Brain pericyte (primary cell): ENCODE measurements at regions not wholly inside any gene's neighbourhood (a gene's known extent, or its start where the extent isn't known, plus 50 kb on each side); places are given as distances from the start of the nearest gene placed in this dataset.

ENCODE experiments used
- DNase-seq: peaks from one replicate; pipeline ENCODE4 v3.0.0-alpha.2; 2012; ENCODE audit warnings: low read depth, low spot score

GRCh38 chr11:111095327-111095726 is 150.2 kb upstream of the POU2AF2 start:
- no peak for DNase-seq

GRCh38 chr11:111093061-111093460 is 152.5 kb upstream of the POU2AF2 start:
- DNase-seq, result no peak

DNA sequence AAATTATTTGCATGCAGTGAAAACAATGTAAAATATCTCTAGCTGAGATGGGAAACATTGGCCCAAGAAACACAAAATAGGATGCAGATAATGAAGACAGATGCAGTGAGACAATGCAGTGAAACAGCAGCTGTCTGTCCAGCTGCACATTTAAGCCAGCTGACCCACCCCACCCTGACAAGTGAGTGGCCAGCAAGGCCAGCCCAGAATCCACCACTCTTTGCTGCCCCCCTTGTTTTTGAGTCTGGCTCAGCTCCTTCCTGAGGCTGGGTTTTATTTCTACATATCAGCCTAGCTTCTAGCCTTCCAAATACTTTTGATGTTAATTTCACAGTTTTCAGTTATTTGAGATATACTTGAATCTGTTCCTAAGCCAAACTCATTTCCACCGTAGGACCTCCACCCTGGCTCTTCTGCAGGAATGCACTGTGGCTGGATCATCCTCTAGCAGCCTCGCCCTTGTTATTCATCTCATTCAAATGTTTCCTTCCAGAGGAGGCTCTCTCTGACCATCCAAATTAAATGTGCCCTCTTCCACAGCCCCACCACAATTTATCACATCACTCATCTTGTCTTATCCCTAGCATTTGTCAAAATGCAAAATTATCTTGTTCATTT is 154.1 kb upstream of the POU2AF2 start:
- DNase-seq, result no peak

DNA sequence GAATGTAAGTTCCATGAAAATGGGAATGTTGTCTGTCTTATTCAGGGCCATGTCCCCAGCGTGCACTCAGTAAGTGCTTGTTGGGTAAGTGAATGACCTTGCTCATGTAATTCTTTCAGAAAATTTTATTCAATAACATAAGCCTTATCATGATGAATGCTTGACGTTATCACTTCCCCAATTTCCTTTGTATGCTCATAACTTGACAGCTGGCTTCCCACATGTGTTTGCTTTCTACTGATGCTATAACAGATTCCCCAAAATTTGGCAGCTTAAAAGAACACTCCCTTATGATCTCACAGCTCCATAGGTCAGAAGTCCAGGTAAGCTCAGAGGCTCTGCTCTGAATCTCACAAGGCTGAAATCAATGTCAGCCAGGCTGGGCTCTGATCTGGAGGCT is 155.8 kb upstream of the POU2AF2 start:
- DNase-seq, result no peak

DNA sequence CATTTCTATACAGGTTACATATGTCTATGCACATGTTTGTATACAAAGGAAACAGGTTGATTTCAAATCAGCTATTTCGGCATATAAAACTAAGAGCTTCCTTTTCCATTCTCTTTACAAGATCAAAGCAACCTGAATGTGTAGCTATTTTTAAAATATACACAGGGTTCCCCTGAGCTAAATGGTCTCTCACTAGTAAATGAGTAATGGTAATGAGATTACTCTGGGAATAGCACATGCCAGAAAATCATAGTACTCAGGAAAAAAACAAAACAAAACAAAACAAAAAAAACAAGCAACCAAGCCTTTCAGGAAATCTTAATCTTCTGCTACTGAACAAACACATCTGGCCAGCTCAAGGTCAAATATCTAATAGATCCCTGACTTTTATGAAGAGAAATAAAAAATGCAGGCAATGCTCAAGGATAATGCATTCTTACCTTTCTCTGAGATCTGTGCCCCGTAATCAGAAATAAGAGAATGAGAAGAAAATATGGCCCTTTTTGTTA is 156.6 kb upstream of the POU2AF2 start:
- no peak for DNase-seq

DNA sequence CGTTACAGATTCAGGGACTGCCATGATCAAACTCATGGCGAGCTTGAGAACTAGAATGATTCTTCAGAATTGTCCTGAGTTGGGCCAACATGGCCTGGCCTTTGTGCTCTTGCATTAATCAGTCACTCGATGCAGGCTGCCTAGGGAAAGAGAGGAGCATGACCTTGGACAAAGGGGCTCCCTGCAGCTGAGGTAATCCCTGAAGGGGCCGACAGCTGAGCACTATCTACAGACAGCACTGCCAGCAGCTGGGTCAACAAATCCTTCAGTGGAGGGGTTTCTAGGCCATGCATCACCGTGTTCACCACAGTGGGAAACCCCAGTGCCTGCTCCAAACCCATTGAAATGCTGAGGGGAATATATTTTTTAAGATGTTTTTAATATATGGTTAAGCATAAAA is 159.5 kb upstream of the POU2AF2 start:
- peak; percentile 65 for DNase-seq

GRCh38 chr11:111082664-111083063 is 162.9 kb upstream of the POU2AF2 start:
- DNase-seq, result no peak

DNA sequence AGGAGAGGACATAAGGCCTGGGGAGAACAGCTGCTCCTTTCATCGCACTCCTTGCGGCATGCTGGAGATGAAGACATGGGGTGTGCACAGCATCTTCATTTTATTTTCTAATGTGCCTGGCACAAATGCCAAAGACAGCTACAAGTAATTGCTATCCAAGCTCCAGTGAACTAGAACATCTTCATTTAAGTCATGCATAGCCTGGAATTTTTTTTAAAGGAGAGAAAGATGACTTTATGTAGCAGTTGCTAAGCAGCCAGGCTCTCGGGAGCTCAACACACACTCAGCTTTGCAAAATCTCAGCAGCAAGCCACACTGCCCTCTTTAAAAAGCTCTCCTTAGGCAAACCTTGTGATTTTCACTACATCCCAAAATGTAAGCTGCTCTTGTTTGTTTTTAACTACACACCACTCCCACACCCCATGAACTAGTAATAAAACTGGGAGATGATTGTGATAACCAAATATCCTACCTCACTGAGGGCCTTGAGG is 164.5 kb upstream of the POU2AF2 start:
- DNase-seq, result no peak

DNA sequence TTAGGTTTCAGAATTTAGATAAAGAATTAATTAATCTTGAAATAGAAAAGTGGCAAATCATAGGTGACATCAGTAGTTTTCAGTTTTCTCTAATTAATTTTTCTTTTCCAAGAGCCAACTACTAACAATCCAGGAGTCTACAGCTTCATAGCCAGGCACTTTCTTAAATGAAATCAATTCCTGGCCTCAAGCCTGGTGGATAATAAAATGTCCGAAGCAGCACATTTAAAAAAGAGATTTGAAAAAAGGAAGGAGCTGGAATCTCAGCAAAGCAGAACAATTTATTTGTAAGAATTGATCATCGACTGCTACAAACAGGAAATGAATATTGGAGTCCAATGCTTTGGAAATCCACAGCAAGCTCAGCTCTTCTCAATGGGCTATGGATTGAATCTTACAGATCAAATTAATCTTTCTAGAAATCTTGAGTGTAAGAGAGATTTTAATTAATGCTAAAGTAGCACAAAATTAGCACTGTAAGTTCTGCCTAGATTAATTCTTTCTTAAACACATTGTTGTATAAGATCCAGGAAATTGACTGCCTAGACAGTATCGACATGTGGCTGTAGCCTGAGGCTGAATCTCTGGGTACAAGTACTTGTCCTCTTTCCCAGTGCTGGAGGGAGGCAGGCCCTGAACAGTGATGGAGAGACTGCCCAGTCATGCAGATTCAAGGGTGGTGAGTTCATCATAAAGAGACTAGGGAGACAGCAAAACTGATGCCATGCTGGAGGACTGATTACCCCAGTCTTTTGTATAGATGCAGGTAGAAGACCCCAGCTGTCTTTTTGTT is 167.8 kb upstream of the POU2AF2 start:
- no peak for DNase-seq

- peak; percentile 65 for DNase-seq
Observed at GRCh38 chr11:111069066-111069465, 176.5 kb upstream of the POU2AF2 start.

- DNase-seq, result no peak
Observed at GRCh38 chr11:111067994-111068393, 177.5 kb upstream of the POU2AF2 start.

DNA sequence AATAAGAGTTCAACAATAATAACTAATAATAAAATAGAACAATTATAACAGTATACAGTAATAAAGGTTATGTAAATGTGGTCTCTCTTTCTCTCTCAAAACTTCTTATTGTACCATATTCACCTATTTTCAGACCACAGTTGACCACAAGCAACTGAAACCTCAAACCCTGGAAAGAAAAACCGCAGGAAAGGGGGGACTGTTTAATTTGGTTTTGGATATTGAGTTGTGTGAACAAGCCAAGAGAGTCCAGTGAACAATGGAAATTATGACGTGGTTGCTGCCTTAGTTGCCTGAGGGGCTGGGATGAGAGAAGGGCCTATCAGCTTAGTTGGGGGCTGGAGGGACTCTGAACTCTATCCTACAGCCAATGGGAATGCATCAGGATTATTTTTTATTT is 178.7 kb upstream of the POU2AF2 start:
- DNase-seq, result no peak

DNA sequence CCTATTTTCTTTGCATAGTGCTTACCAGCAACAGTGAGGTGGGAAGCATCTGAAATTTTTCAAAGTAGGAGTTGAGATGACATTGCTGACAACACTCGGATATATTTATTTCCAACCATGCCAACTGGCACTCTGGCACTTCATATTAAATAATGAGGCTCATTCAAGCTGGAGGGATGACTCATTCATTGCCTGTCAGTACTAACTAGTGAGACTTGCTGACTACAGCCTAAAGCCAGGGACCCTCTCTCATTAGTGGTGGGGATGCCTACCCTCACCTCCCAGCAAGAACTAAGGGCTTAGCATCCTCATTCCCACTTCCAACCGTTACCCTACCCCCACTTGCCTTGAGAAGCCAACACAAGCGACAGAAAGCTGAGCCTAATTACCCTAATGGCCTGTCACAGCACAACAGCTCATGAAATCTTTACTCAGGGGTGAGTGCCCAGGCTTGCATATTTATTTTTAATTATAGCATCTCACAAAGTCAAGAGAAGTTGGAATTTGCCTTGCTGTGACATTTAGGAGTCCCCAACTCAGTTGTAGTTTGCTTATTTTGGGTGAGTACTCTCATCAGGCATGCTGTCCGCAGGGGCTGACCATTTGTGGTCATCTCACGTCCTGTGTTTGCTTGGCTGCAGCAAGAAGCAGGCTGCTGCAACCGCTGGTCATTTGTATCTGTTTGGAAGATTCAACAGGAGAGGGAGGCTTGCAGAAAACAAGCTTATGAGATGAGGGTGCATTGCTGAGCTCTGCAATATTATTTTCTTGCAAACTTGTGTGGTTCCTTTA is 181.6 kb upstream of the POU2AF2 start:
- no peak for DNase-seq

DNA sequence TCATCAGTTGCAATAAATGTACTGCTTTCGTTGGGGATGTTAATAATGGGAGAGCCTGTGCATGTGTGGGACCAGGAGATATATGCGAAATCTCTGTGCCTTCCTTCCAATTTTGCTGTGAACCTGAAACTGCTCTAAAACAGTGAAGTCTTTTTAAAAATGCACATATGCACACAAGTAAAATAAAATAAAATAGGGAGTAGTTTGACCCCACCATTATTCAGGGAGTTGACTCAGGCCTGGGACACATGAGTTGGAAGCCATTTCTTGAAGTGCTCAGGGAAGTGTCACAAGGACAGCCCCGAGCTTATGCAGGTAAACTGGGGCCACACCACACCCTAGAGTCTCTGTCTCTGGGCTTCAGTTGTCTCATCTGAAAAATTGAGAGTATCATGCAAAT is 183.1 kb upstream of the POU2AF2 start:
- DNase-seq, result no peak

GRCh38 chr11:111059726-111060125 is 185.8 kb upstream of the POU2AF2 start:
- no peak for DNase-seq

- no peak for DNase-seq
Observed at GRCh38 chr11:111049131-111049530, 196.4 kb upstream of the POU2AF2 start.

- no peak for DNase-seq
Observed at GRCh38 chr11:111047374-111047773, 198.2 kb upstream of the POU2AF2 start.

DNA sequence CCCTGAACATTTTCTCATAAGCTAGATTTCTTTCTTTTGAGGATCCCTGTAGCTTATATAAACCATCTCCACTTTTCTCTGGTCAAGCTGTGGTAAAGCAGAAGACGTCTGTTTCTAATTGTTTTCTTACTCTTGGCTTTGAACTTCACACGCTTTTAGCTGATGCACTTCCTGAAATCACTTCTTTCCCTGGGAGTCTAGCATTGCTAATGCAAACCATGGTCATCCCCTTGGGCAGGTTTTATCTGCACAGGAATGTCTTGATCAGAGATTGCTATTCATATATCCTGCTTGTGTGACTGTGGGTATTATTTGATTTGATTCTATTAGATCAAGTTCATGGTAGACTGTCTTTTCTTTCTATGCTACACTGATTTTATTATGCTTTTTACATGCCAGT is 199.2 kb upstream of the POU2AF2 start:
- DNase-seq, result no peak

- DNase-seq, result no peak
Observed at GRCh38 chr11:111045874-111046273, 199.7 kb upstream of the POU2AF2 start.

GRCh38 chr11:111045407-111045803 is 200.1 kb upstream of the POU2AF2 start:
- DNase-seq, result no peak

GRCh38 chr11:111044751-111045406 is 200.6 kb upstream of the POU2AF2 start:
- no peak for DNase-seq

DNA sequence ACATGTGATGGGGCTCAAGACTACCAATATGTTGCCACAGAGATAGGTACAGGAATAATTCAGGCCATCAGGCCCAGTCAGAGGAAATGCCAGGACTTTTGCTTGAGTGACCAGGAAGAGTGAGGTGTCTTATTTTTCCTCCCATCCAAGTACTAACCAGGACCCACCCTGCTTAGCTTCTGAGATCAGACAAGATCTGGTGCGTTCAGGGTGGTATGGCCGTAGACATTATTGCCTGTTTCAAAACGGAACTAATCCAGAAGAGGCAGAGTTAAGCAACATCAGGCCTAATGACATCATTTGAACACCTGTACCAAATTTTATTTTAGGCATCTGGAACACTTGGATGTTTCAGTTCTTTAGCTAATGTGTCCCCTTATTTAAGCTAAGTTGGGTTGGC is 205.5 kb upstream of the POU2AF2 start:
- DNase-seq, result no peak
